Lower leg skin (tissue), 3 donors: ENCODE measurements at regions not wholly inside any gene's neighbourhood (a gene's known extent, or its start where the extent isn't known, plus 50 kb on each side); places are given as distances from the start of the nearest gene placed in this dataset.

Experiments used
- POLR2A ChIP-seq, 2 donors: fragments of 450-650 bp; IDR thresholded peaks; one replicate each; pipeline ENCODE4 v1.6.1; 2016 to 2017; ENCODE audit warnings: antibody characterized with exemption in 2 of 2, mild to moderate bottlenecking in 1 of 2, moderate library complexity in 1 of 2
- TF ChIP-seq, protein P1 (sequence below), 3 donors: fragments of 450-650 bp; IDR thresholded peaks; one replicate each; pipeline ENCODE4 v1.5.1; 2016; ENCODE audit warnings: antibody characterized with exemption in 3 of 3, mild to moderate bottlenecking in 3 of 3, moderate library complexity in 2 of 3

DNA sequence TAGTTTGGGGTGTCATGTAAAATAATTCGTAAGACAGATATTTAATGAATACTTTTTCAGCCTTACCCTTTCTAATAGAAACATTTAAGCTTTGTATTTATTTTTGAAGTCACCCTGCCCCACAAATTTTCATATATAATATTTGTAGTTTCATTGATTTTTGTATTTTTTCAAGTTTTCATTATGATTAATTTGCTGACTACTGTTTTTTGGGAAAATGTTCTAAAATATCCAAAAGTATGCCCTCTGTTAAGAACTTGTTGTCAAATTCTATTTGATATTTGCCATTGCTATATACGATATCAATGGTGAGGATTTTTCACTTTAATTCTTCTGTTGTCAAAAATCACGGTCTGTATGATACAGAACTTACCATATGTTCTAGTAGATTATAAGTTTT, 793.9 kb upstream of the CITED2 start:
- TF ChIP-seq, protein P1, sequence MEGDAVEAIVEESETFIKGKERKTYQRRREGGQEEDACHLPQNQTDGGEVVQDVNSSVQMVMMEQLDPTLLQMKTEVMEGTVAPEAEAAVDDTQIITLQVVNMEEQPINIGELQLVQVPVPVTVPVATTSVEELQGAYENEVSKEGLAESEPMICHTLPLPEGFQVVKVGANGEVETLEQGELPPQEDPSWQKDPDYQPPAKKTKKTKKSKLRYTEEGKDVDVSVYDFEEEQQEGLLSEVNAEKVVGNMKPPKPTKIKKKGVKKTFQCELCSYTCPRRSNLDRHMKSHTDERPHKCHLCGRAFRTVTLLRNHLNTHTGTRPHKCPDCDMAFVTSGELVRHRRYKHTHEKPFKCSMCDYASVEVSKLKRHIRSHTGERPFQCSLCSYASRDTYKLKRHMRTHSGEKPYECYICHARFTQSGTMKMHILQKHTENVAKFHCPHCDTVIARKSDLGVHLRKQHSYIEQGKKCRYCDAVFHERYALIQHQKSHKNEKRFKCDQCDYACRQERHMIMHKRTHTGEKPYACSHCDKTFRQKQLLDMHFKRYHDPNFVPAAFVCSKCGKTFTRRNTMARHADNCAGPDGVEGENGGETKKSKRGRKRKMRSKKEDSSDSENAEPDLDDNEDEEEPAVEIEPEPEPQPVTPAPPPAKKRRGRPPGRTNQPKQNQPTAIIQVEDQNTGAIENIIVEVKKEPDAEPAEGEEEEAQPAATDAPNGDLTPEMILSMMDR (IDR thresholded peaks at IDR 0.05): no peak
- TF ChIP-seq POLR2A (IDR thresholded peaks at IDR 0.05): no peak
